Activated effector memory CD4-positive, alpha-beta T cell treated with anti-CD3 and anti-CD28 coated beads, Interleukin-2, amount 50 U/mL, for 16 hours (primary cell): ENCODE measurements at regions not wholly inside any gene's neighbourhood (a gene's known extent, or its start where the extent isn't known, plus 50 kb on each side); places are given as distances from the start of the nearest gene placed in this dataset.
"Not testable (repeated sequence)": the region's sequence is repeated elsewhere in the genome, so short reads cannot be mapped to it uniquely, and the experiment has no call there.

Source experiments
- DNase-seq: peaks from one replicate; pipeline ENCODE4 v3.0.0-alpha.2; 2020

- DNase-seq: not testable (repeated sequence)
Observed at GRCh38 chr9:65416948-65417347, 131.9 kb upstream of the FOXD4L5 start.

- peak; percentile 28 for DNase-seq
Observed at GRCh38 chr9:65414249-65414648, 129.2 kb upstream of the FOXD4L5 start.

GRCh38 chr9:65413371-65413770 lies 128.4 kb upstream of the FOXD4L5 start:
- DNase-seq: peak; percentile 57

- DNase-seq: peak; percentile 44
Observed at GRCh38 chr9:65411901-65412300, 126.9 kb upstream of the FOXD4L5 start.

GRCh38 chr9:65411336-65411735 lies 126.3 kb upstream of the FOXD4L5 start:
- no peak for DNase-seq

- peak; percentile 55 for DNase-seq
Observed at GRCh38 chr9:65410926-65411325, 125.9 kb upstream of the FOXD4L5 start.

GRCh38 chr9:65409471-65409980 lies 124.5 kb upstream of the FOXD4L5 start:
- peak; percentile 45 for DNase-seq

GRCh38 chr9:65408806-65409205 lies 123.8 kb upstream of the FOXD4L5 start:
- peak; percentile 44 for DNase-seq

GRCh38 chr9:65406625-65407024 lies 121.6 kb upstream of the FOXD4L5 start:
- DNase-seq: peak; percentile 47

- DNase-seq: peak; percentile 13
Observed at GRCh38 chr9:65405766-65406165, 120.8 kb upstream of the FOXD4L5 start.

- peak; percentile 44 for DNase-seq
Observed at GRCh38 chr9:65405253-65405652, 120.2 kb upstream of the FOXD4L5 start.

- peak; percentile 52 for DNase-seq
Observed at GRCh38 chr9:65404232-65405006, 119.4 kb upstream of the FOXD4L5 start.

GRCh38 chr9:65403721-65404120 lies 118.7 kb upstream of the FOXD4L5 start:
- peak; percentile 52 for DNase-seq

GRCh38 chr9:65403072-65403471 lies 118.1 kb upstream of the FOXD4L5 start:
- DNase-seq: peak; percentile 42

- DNase-seq: peak; percentile 56
Observed at GRCh38 chr9:65402206-65402870, 117.3 kb upstream of the FOXD4L5 start.

GRCh38 chr9:65401456-65402045 lies 116.5 kb upstream of the FOXD4L5 start:
- peak; percentile 39 for DNase-seq

- DNase-seq: peak; percentile 58
Observed at GRCh38 chr9:65400886-65401285, 115.9 kb upstream of the FOXD4L5 start.

- DNase-seq: peak; percentile 24
Observed at GRCh38 chr9:65397763-65398719, 113.0 kb upstream of the FOXD4L5 start.

GRCh38 chr9:65397226-65397625 lies 112.2 kb upstream of the FOXD4L5 start:
- peak; percentile 13 for DNase-seq

- peak; percentile 10 for DNase-seq
Observed at GRCh38 chr9:65396601-65397000, 111.6 kb upstream of the FOXD4L5 start.

GRCh38 chr9:65395789-65396188 lies 110.8 kb upstream of the FOXD4L5 start:
- DNase-seq: peak; percentile 25

- DNase-seq: peak; percentile 2
Observed at GRCh38 chr9:65395121-65395520, 110.1 kb upstream of the FOXD4L5 start.
